ENCODE measurements at regions not wholly inside any gene's neighbourhood (a gene's known extent, or its start where the extent isn't known, plus 50 kb on each side); places are given as distances from the start of the nearest gene placed in this dataset.

- TF ChIP-seq, protein P1, sequence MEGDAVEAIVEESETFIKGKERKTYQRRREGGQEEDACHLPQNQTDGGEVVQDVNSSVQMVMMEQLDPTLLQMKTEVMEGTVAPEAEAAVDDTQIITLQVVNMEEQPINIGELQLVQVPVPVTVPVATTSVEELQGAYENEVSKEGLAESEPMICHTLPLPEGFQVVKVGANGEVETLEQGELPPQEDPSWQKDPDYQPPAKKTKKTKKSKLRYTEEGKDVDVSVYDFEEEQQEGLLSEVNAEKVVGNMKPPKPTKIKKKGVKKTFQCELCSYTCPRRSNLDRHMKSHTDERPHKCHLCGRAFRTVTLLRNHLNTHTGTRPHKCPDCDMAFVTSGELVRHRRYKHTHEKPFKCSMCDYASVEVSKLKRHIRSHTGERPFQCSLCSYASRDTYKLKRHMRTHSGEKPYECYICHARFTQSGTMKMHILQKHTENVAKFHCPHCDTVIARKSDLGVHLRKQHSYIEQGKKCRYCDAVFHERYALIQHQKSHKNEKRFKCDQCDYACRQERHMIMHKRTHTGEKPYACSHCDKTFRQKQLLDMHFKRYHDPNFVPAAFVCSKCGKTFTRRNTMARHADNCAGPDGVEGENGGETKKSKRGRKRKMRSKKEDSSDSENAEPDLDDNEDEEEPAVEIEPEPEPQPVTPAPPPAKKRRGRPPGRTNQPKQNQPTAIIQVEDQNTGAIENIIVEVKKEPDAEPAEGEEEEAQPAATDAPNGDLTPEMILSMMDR (IDR thresholded peaks at IDR 0.05) = no peak
- TF ChIP-seq POLR2AphosphoS5 (IDR thresholded peaks at IDR 0.05) (no peak), POLR2A (IDR thresholded peaks at IDR 0.05) (no peak), EP300 (IDR thresholded peaks at IDR 0.05) (no peak)
Observed at GRCh38 chr21:15506086-15506485, 223.7 kb upstream of the USP25 start.
